ENCODE measurements at regions not wholly inside any gene's neighbourhood (a gene's known extent, or its start where the extent isn't known, plus 50 kb on each side); places are given as distances from the start of the nearest gene placed in this dataset.

DNA sequence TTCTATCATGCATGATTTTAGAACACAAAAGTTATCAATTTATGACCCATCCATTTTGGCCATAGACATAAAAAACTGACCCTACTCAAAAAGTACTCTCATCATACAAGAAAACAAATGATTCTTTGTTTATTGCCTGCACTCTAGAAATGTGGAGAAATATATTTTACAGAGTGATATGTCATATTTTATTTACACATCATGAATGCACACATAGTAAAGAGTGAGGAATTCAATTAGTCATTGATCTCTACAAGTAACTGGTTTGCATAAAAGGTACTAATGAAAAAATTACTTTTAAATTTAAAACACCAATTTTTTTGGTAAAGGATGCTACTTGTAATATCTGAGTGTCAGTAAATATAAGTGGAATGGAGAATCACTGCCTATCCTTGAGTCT, 242.5 kb upstream of the FAT4 start:
- no peak for TF ChIP-seq ZNF778 (CRISPR knock-in tag; IDR thresholded peaks at IDR 0.05)
- Histone ChIP-seq H3K4me2 (ENCODE audit: insufficient read depth, low read length) (no peak overlapping the region), H3K79me2 (ENCODE audit: control insufficient read depth, insufficient read depth, low read length) (no peaks in the 10 kb centered on the region), H3K9me1 (ENCODE audit: control insufficient read depth, insufficient read depth, low read length) (no peaks in the 10 kb centered on the region), H4K20me1 (replicated peaks; ENCODE audit: control insufficient read depth, insufficient read depth, low read length) (no peaks in the 10 kb centered on the region), H3K9ac (ENCODE audit: insufficient read depth in 1 of 2, low read depth in 2 of 2, low read length in 2 of 2) (no peak overlapping the region), H3K27ac (ENCODE audit: extremely low read depth, low read depth, low read length) (no peak overlapping the region), H3K4me1 (replicated peaks in 1 of 2; ENCODE audit: control insufficient read depth in 2 of 2, insufficient read depth in 2 of 2, low read length in 2 of 2) (no peaks in the 10 kb centered on the region), H2AFZ (ENCODE audit: low read depth, low read length) (no peak overlapping the region), H3K4me3 (no peak overlapping the region), H3K9me3 (replicated peaks; ENCODE audit: control insufficient read depth, insufficient read depth, low read depth, low read length) (no peaks in the 10 kb centered on the region), H3K36me3 (ENCODE audit: control insufficient read depth, insufficient read depth, low read length) (no peaks in the 10 kb centered on the region), H3K27me3 (ENCODE audit: control insufficient read depth in 2 of 2, insufficient read depth in 2 of 2, low read length in 2 of 2) (no peaks in the 10 kb centered on the region)
- ATAC-seq: no peak
- BruUV-seq (replicated peaks): no TSS peak
- no peak for FAIRE-seq
- in situ Hi-C loops (cut with MboI): no loop called here
- intact Hi-C loops (cut with micrococcal nuclease): no loop called here
- ChIA-PET POLR2A (no interaction called here), CTCF (ENCODE audit: low intra/inter-chr PET ratio) (no interaction called here)
- DNase-seq (ENCODE audit: extremely low read depth in 1 of 4, low spot score in 3 of 4): no peak

DNA sequence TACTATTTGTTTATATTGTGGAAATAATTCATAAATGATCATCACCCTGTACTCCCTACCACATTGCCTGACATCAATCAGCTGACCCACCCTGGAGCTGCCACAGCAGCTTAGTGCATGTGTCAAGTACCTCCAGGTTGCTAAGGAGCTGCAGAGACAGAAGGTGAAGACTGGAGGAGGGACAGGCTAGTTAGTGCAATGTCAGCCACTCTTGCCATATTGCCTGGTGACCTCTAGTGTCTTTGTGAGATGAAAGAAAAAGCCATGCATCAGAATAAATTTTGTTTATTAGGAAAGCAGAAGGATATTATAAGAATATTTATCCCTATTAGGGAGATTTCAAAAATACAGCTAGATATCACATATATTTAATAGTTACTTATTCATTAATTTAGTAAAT, 243.9 kb upstream of the FAT4 start:
- FAIRE-seq (no peak), DNase-seq (ENCODE audit: extremely low read depth in 1 of 4, low spot score in 3 of 4) (no peak), ATAC-seq (no peak)
- H4K20me1 ChIP-seq (replicated peaks; ENCODE audit: control insufficient read depth, insufficient read depth, low read length): no peaks in the 10 kb centered on the region
- no peak overlapping the region for H3K27ac ChIP-seq (ENCODE audit: extremely low read depth, low read depth, low read length)
- BruUV-seq (replicated peaks): no TSS peak
- H3K9ac ChIP-seq (ENCODE audit: insufficient read depth in 1 of 2, low read depth in 2 of 2, low read length in 2 of 2): no peak overlapping the region
- no peaks in the 10 kb centered on the region for H3K4me1 ChIP-seq (replicated peaks in 1 of 2; ENCODE audit: control insufficient read depth in 2 of 2, insufficient read depth in 2 of 2, low read length in 2 of 2)
- ChIA-PET CTCF (ENCODE audit: low intra/inter-chr PET ratio) (no interaction called here), POLR2A (interaction anchor here (0.5 kb wide), 1 partner anchor 1807 kb away, joined by 3 read pairs; no protein-coding TSS in a partner anchor)
- no peaks in the 10 kb centered on the region for H3K9me1 ChIP-seq (ENCODE audit: control insufficient read depth, insufficient read depth, low read length)
- H3K9me3 ChIP-seq (replicated peaks; ENCODE audit: control insufficient read depth, insufficient read depth, low read depth, low read length): no peaks in the 10 kb centered on the region
- H3K4me3 ChIP-seq: no peak overlapping the region
- no peaks in the 10 kb centered on the region for H3K27me3 ChIP-seq (ENCODE audit: control insufficient read depth in 2 of 2, insufficient read depth in 2 of 2, low read length in 2 of 2)
- in situ Hi-C loops (cut with MboI) (no loop called here), intact Hi-C loops (cut with micrococcal nuclease) (no loop called here)
- H3K36me3 ChIP-seq (ENCODE audit: control insufficient read depth, insufficient read depth, low read length): no peaks in the 10 kb centered on the region
- no peak overlapping the region for H2AFZ ChIP-seq (ENCODE audit: low read depth, low read length)
- no peaks in the 10 kb centered on the region for H3K79me2 ChIP-seq (ENCODE audit: control insufficient read depth, insufficient read depth, low read length)
- no peak overlapping the region for H3K4me2 ChIP-seq (ENCODE audit: insufficient read depth, low read length)
- TF ChIP-seq SOX6 (IDR thresholded peaks at IDR 0.05): no peak
- TF ChIP-seq ZNF586 (CRISPR knock-in tag; conservative IDR thresholded peaks at IDR 0.05): no peak
- TF ChIP-seq, protein P1, sequence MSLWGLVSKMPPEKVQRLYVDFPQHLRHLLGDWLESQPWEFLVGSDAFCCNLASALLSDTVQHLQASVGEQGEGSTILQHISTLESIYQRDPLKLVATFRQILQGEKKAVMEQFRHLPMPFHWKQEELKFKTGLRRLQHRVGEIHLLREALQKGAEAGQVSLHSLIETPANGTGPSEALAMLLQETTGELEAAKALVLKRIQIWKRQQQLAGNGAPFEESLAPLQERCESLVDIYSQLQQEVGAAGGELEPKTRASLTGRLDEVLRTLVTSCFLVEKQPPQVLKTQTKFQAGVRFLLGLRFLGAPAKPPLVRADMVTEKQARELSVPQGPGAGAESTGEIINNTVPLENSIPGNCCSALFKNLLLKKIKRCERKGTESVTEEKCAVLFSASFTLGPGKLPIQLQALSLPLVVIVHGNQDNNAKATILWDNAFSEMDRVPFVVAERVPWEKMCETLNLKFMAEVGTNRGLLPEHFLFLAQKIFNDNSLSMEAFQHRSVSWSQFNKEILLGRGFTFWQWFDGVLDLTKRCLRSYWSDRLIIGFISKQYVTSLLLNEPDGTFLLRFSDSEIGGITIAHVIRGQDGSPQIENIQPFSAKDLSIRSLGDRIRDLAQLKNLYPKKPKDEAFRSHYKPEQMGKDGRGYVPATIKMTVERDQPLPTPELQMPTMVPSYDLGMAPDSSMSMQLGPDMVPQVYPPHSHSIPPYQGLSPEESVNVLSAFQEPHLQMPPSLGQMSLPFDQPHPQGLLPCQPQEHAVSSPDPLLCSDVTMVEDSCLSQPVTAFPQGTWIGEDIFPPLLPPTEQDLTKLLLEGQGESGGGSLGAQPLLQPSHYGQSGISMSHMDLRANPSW (CRISPR knock-in tag; IDR thresholded peaks at IDR 0.05): no peak
- TF ChIP-seq HMGN3 (IDR thresholded peaks at IDR 0.05; ENCODE audit: borderline replicate concordance, extremely low read depth, insufficient read length, low read depth, low read length): no peak
- TF ChIP-seq, protein P2, sequence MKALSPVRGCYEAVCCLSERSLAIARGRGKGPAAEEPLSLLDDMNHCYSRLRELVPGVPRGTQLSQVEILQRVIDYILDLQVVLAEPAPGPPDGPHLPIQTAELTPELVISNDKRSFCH (CRISPR knock-in tag; IDR thresholded peaks at IDR 0.05): no peak
- TF ChIP-seq, protein P2 (tag; IDR thresholded peaks at IDR 0.05): no peak
- TF ChIP-seq ZNF212 (CRISPR knock-in tag; IDR thresholded peaks at IDR 0.05): no peak
- TF ChIP-seq, protein P3, sequence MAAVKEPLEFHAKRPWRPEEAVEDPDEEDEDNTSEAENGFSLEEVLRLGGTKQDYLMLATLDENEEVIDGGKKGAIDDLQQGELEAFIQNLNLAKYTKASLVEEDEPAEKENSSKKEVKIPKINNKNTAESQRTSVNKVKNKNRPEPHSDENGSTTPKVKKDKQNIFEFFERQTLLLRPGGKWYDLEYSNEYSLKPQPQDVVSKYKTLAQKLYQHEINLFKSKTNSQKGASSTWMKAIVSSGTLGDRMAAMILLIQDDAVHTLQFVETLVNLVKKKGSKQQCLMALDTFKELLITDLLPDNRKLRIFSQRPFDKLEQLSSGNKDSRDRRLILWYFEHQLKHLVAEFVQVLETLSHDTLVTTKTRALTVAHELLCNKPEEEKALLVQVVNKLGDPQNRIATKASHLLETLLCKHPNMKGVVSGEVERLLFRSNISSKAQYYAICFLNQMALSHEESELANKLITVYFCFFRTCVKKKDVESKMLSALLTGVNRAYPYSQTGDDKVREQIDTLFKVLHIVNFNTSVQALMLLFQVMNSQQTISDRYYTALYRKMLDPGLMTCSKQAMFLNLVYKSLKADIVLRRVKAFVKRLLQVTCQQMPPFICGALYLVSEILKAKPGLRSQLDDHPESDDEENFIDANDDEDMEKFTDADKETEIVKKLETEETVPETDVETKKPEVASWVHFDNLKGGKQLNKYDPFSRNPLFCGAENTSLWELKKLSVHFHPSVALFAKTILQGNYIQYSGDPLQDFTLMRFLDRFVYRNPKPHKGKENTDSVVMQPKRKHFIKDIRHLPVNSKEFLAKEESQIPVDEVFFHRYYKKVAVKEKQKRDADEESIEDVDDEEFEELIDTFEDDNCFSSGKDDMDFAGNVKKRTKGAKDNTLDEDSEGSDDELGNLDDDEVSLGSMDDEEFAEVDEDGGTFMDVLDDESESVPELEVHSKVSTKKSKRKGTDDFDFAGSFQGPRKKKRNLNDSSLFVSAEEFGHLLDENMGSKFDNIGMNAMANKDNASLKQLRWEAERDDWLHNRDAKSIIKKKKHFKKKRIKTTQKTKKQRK (IDR thresholded peaks at IDR 0.05; ENCODE audit: borderline replicate concordance, low read depth, low read length): no peak
- no peak for TF ChIP-seq ZNF316 (IDR thresholded peaks at IDR 0.05)
- TF ChIP-seq MEF2A (IDR thresholded peaks at IDR 0.05; ENCODE audit: control insufficient read depth, low read depth, low read length): no peak
- no peak for TF ChIP-seq SRSF1 (IDR thresholded peaks at IDR 0.05; ENCODE audit: low read depth, low read length)
